Fibroblast of lung (primary cell): ENCODE measurements at regions not wholly inside any gene's neighbourhood (a gene's known extent, or its start where the extent isn't known, plus 50 kb on each side); places are given as distances from the start of the nearest gene placed in this dataset.

Experiments used
- DNase-seq, 2 donors: peaks; one replicate each; pipeline versions ENCODE4 v3.0.0 to v3.0.0-alpha.2; 2010; ENCODE audit warnings: low read depth in 2 of 2
- H2AFZ ChIP-seq: 2 replicates; pipeline ENCODE4 v1.5.1; 2012; ENCODE audit warnings: low read length, control low read depth, inconsistent platforms
- H3K27ac ChIP-seq: 2 replicates; pipeline ENCODE4 v1.5.1; 2011; ENCODE audit warnings: low read length, control low read depth; ENCODE audit not compliant: insufficient read depth
- H3K27me3 ChIP-seq: 2 replicates; pipeline ENCODE4 v1.5.1; 2011; ENCODE audit warnings: mild to moderate bottlenecking, low read length; ENCODE audit not compliant: control insufficient read depth, insufficient read depth
- H3K36me3 ChIP-seq: 2 replicates; pipeline ENCODE4 v1.5.1; 2011; ENCODE audit warnings: low read length; ENCODE audit not compliant: control insufficient read depth, insufficient read depth
- H3K4me1 ChIP-seq: 2 replicates; pipeline ENCODE4 v1.5.1; 2011; ENCODE audit warnings: low read length; ENCODE audit not compliant: control insufficient read depth, insufficient read depth; ENCODE audit errors: extremely low read depth
- H3K4me2 ChIP-seq: 2 replicates; pipeline ENCODE4 v1.5.1; 2011; ENCODE audit warnings: low read length, control low read depth; ENCODE audit not compliant: insufficient read depth; ENCODE audit errors: extremely low read depth
- H3K4me3 ChIP-seq, 4 experiments: fragments of 200-600 bp in 1 of 4; sonication (generic) in 1 of 4; replicated peaks in 1 of 4; 2 replicates each; pipeline ENCODE4 v1.5.1; 2011 to 2016; ENCODE audit warnings: low read length in 4 of 4, low read depth in 3 of 4, mild to moderate bottlenecking in 3 of 4, control low read depth in 2 of 4, inconsistent platforms in 1 of 4, mixed read lengths in 1 of 4; ENCODE audit not compliant: insufficient read depth in 1 of 4; ENCODE audit errors: control extremely low read depth in 1 of 4
- H3K79me2 ChIP-seq: 2 replicates; pipeline ENCODE4 v1.5.1; 2012; ENCODE audit warnings: mild to moderate bottlenecking, low read length, inconsistent platforms; ENCODE audit not compliant: control insufficient read depth, insufficient read depth
- H3K9ac ChIP-seq: 2 replicates; pipeline ENCODE4 v1.5.1; 2011; ENCODE audit warnings: mild to moderate bottlenecking, low read length, control low read depth; ENCODE audit not compliant: insufficient read depth
- H3K9me3 ChIP-seq: 2 replicates; pipeline ENCODE4 v1.5.1; 2012; ENCODE audit warnings: low read depth, low read length; ENCODE audit not compliant: control insufficient read depth, insufficient read depth
- H4K20me1 ChIP-seq: 2 replicates; pipeline ENCODE4 v1.5.1; 2011; ENCODE audit warnings: low read length; ENCODE audit not compliant: control insufficient read depth, insufficient read depth; ENCODE audit errors: extremely low read depth
- EZH2 ChIP-seq: IDR thresholded peaks from 2 replicates; pipeline ENCODE4 v1.5.1; 2012; ENCODE audit warnings: low read length, control low read depth, mild to moderate bottlenecking; ENCODE audit errors: missing control alignments
- TF ChIP-seq, protein P1 (sequence below), 2 donors: IDR thresholded peaks in 1 of 2; conservative IDR thresholded peaks in 1 of 2; 1 replicate in 1 of 2; 2 replicates in 1 of 2; pipeline ENCODE4 v1.5.1; 2011 to 2012; ENCODE audit warnings: low read length in 2 of 2, control low read depth in 1 of 2, inconsistent platforms in 1 of 2, low read depth in 1 of 2, mild to moderate bottlenecking in 1 of 2

- H3K4me1 ChIP-seq = no peaks in the 10 kb centered on the region
- no peaks in the 10 kb centered on the region for H4K20me1 ChIP-seq
- H3K4me3 ChIP-seq = no peak overlapping the region
- TF ChIP-seq, protein P1, sequence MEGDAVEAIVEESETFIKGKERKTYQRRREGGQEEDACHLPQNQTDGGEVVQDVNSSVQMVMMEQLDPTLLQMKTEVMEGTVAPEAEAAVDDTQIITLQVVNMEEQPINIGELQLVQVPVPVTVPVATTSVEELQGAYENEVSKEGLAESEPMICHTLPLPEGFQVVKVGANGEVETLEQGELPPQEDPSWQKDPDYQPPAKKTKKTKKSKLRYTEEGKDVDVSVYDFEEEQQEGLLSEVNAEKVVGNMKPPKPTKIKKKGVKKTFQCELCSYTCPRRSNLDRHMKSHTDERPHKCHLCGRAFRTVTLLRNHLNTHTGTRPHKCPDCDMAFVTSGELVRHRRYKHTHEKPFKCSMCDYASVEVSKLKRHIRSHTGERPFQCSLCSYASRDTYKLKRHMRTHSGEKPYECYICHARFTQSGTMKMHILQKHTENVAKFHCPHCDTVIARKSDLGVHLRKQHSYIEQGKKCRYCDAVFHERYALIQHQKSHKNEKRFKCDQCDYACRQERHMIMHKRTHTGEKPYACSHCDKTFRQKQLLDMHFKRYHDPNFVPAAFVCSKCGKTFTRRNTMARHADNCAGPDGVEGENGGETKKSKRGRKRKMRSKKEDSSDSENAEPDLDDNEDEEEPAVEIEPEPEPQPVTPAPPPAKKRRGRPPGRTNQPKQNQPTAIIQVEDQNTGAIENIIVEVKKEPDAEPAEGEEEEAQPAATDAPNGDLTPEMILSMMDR (conservative IDR thresholded peaks at IDR 0.05 in 1 of 2, IDR thresholded peaks at IDR 0.05 in 1 of 2; ENCODE audit: low read depth in 1 of 2, low read length in 2 of 2) = no peak
- no peak for TF ChIP-seq EZH2
- H3K9ac ChIP-seq = no peak overlapping the region
- no peak overlapping the region for H3K4me2 ChIP-seq
- H3K27me3 ChIP-seq = peaks cover 3% of the 10 kb centered on the region
- H3K36me3 ChIP-seq = no peaks in the 10 kb centered on the region
- no peaks in the 10 kb centered on the region for H3K79me2 ChIP-seq
- H2AFZ ChIP-seq = no peak overlapping the region
- H3K9me3 ChIP-seq = no peaks in the 10 kb centered on the region
- no peak overlapping the region for H3K27ac ChIP-seq
- DNase-seq = no peak
These were observed 110.0 kb downstream of the LITAF start for GRCh38 chr16:11476676-11477075.

DNA sequence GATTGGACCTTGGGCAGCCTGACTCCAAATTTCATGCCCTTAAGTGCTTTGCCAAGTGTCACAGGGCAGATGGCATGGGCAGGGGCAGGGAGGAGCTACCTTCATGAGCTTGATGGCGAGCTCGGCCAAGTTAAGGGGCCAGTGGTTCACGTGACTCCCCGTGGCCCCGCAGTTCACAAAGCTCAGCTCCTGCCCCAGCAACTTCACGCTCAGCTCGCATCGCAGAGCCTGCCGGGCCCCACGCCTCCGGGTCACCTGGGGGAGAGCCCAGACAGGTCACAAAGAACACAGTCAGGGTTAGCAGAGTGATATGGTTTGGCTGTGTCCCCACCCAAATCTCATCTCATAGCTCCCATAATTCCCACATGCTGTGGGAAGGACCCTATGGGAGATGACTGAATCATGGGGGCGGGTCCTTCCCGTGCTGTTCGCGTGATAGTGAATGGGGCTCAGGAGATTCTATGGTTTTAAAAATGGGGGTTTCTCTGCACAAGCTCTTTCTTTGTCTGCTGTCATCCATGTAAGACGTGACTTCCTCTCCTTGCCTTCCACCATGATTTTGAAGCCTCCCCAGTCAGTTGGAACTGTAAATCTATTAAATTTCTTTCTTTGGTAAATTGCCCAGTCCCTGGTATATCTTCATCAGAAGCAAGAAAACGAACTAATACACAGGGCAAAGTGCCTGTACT, 108.1 kb downstream of the LITAF start:
- no peaks in the 10 kb centered on the region for H3K36me3 ChIP-seq

GRCh38 chr16:11479916-11480315, 106.8 kb downstream of the LITAF start:
- Histone ChIP-seq H2AFZ (no peak overlapping the region), H3K4me2 (no peak overlapping the region), H3K4me3 (no peak overlapping the region), H3K27me3 (peaks cover 3% of the 10 kb centered on the region), H3K36me3 (no peaks in the 10 kb centered on the region), H4K20me1 (no peaks in the 10 kb centered on the region), H3K4me1 (no peaks in the 10 kb centered on the region), H3K27ac (no peak overlapping the region), H3K9ac (no peak overlapping the region), H3K79me2 (no peaks in the 10 kb centered on the region), H3K9me3 (no peaks in the 10 kb centered on the region)
- no peak for DNase-seq
- TF ChIP-seq, protein P1 (conservative IDR thresholded peaks at IDR 0.05 in 1 of 2, IDR thresholded peaks at IDR 0.05 in 1 of 2; ENCODE audit: low read depth in 1 of 2, low read length in 2 of 2) = no peak
- no peak for TF ChIP-seq EZH2

More for the DNA sequence above, 108.1 kb downstream of the LITAF start:
- no peak overlapping the region for H3K9ac ChIP-seq
- no peaks in the 10 kb centered on the region for H3K4me1 ChIP-seq
- H3K27ac ChIP-seq = no peak overlapping the region
- no peak for DNase-seq
- H3K79me2 ChIP-seq = no peaks in the 10 kb centered on the region
- H3K9me3 ChIP-seq = no peaks in the 10 kb centered on the region
- H3K4me3 ChIP-seq = no peak overlapping the region
- H2AFZ ChIP-seq = no peak overlapping the region
- H3K4me2 ChIP-seq = no peak overlapping the region
- no peak for TF ChIP-seq EZH2
- TF ChIP-seq, protein P1 (conservative IDR thresholded peaks at IDR 0.05 in 1 of 2, IDR thresholded peaks at IDR 0.05 in 1 of 2; ENCODE audit: low read depth in 1 of 2, low read length in 2 of 2) = no peak
- no peaks in the 10 kb centered on the region for H4K20me1 ChIP-seq
- H3K27me3 ChIP-seq = peaks cover 3% of the 10 kb centered on the region
